GM23248 (cell line): ENCODE measurements at regions not wholly inside any gene's neighbourhood (a gene's known extent, or its start where the extent isn't known, plus 50 kb on each side); places are given as distances from the start of the nearest gene placed in this dataset.

Experiments
- DNase-seq: peaks from one replicate; pipeline ENCODE4 v3.0.0-alpha.2; 2015
- H2AFZ ChIP-seq: fragments of 200-600 bp; sonication (generic); 2 replicates; pipeline ENCODE4 v1.6.1; 2016; ENCODE audit warnings: antibody characterized with exemption
- H3F3A ChIP-seq: fragments of 200-600 bp; sonication (generic); 2 replicates; pipeline ENCODE4 v1.6.1; 2016; ENCODE audit warnings: mild to moderate bottlenecking, antibody characterized with exemption, mixed run types; ENCODE audit not compliant: insufficient read depth
- H3K27ac ChIP-seq: fragments of 200-600 bp; sonication (generic); 2 replicates; pipeline ENCODE4 v1.5.1; 2016; ENCODE audit warnings: mild to moderate bottlenecking
- H3K27me3 ChIP-seq: fragments of 200-600 bp; sonication (generic); replicated peaks from 2 replicates; pipeline ENCODE4 v1.6.1; 2016; ENCODE audit warnings: mild to moderate bottlenecking; ENCODE audit not compliant: insufficient read depth
- H3K36me3 ChIP-seq: fragments of 200-600 bp; sonication (generic); 2 replicates; pipeline ENCODE4 v1.6.1; 2016; ENCODE audit warnings: low read depth, mild to moderate bottlenecking
- H3K4me1 ChIP-seq: fragments of 200-600 bp; sonication (generic); 2 replicates; pipeline ENCODE4 v1.6.1; 2016; ENCODE audit warnings: mild to moderate bottlenecking; ENCODE audit not compliant: insufficient read depth
- H3K4me2 ChIP-seq: fragments of 200-600 bp; sonication (generic); one replicate; pipeline ENCODE4 v1.6.1; 2016; ENCODE audit warnings: mild to moderate bottlenecking; ENCODE audit not compliant: unreplicated experiment
- H3K4me3 ChIP-seq: fragments of 200-600 bp; sonication (generic); 2 replicates; pipeline ENCODE4 v1.5.1; 2016; ENCODE audit warnings: mild to moderate bottlenecking
- H3K79me2 ChIP-seq: fragments of 200-600 bp; sonication (generic); 2 replicates; pipeline ENCODE4 v1.6.1; 2016; ENCODE audit warnings: mild to moderate bottlenecking; ENCODE audit not compliant: insufficient read depth
- H3K9ac ChIP-seq: fragments of 200-600 bp; sonication (generic); 2 replicates; pipeline ENCODE4 v1.6.1; 2016; ENCODE audit warnings: mild to moderate bottlenecking
- H3K9me2 ChIP-seq: fragments of 200-600 bp; sonication (generic); 2 replicates; pipeline ENCODE4 v1.6.1; 2016; ENCODE audit warnings: mixed run types, mild to moderate bottlenecking, moderate library complexity; ENCODE audit not compliant: insufficient read depth
- H3K9me3 ChIP-seq: fragments of 200-600 bp; sonication (generic); one replicate; pipeline ENCODE4 v1.6.1; 2017; ENCODE audit warnings: low read depth
- H4K20me1 ChIP-seq: fragments of 200-600 bp; sonication (generic); 2 replicates; pipeline ENCODE4 v1.6.0; 2016; ENCODE audit not compliant: insufficient read depth
- EZH2 ChIP-seq: fragments of 200-600 bp; sonication (generic); IDR thresholded peaks from 2 replicates; pipeline ENCODE4 v1.6.1; 2018; ENCODE audit warnings: antibody characterized with exemption, mild to moderate bottlenecking; ENCODE audit not compliant: insufficient read depth, poor library complexity, severe bottlenecking
- EZH2phosphoT487 ChIP-seq: fragments of 200-600 bp; sonication (generic); IDR thresholded peaks from 2 replicates; pipeline ENCODE4 v1.6.1; 2018; ENCODE audit warnings: antibody characterized with exemption, moderate library complexity, mild to moderate bottlenecking, low read depth; ENCODE audit not compliant: insufficient read depth
- WGBS, 2 experiments: methylation state at CpG; one replicate each; pipeline ENCODE4 v1.1.6; 2015 to 2017; ENCODE audit warnings: low lambda C conversion rate in 2 of 2, low coverage in 1 of 2; ENCODE audit errors: missing lambda C conversion rate in 2 of 2; 5-methylcytosine and 5-hydroxymethylcytosine counted together
- in situ Hi-C: fragments of 300-500 bp; cut with MboI; formaldehyde crosslinking; loops from 2 replicates; pipeline ENCODE4 v1.15.0; 2020

- Histone ChIP-seq H3K9ac (no peak overlapping the region), H3K36me3 (no peaks in the 10 kb centered on the region), H3K9me2 (no peaks in the 10 kb centered on the region), H3K4me1 (peaks cover 8% of the 10 kb centered on the region), H3K4me3 (no peak overlapping the region), H3F3A (0 out of 2 replicates have a peak, but pooled peaks cover 4% of the 10 kb centered on the region), H3K27ac (no peak overlapping the region), H2AFZ (no peak overlapping the region; the same call in 1 of the 2 replicates), H3K27me3 (no peaks in the 10 kb centered on the region), H4K20me1 (no peaks in the 10 kb centered on the region), H3K4me2 (no peak overlapping the region), H3K79me2 (no peaks in the 10 kb centered on the region), H3K9me3 (no peaks in the 10 kb centered on the region)
- no peak for DNase-seq
- in situ Hi-C loops = no loop called here
- no peak for TF ChIP-seq EZH2
- no peak for TF ChIP-seq EZH2phosphoT487
- 81% methylated on average over 11 to 12 of the region's 12 CpGs for WGBS, 2 experiments
Observed at GRCh38 chr3:194879126-194879877, 193.6 kb downstream of the FAM43A start.

DNA sequence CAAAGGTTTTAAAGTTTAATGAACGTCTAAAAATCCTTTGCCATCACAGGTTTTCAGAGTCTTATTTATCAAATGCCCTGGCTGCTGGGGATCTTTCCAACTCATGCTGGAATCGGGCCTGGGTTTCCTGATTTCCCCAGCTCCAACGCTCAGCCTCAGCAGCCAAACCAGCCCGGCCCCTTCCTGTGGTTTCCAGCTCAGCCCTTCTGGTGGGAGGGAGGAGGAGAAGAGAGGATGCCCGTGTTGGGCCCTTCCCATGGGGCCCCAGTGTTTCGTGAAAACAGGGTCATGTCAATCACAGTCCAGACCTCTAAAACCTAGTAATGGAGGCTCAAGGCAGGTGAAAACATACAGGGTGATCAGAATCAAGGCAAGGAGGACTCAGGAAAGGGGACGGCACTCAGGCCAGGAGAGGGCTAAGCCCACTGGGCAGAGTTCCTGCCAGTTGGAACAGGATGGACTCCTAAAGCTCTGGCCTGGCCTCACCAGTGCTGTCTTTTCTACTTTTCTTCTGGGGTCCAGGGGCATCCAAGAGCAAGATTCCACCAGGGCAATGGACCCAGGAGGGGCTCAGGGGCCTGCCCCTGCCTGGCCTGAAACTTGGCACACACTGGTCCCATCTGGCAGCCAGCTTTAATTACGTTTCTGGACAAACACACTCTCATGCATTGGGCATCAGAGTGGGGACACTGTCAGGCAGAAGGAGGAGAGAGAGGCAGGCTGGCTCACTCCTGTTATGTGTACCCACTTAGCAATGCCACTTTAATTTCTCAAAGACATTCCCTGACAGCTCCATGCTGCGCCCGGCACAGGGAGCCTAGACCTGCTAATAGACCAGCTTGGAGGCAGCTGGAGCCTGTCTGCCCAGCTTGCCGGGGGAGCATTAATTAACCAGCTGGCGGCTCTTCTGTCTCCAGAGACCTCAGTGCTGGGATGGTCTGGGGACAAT lies 194.6 kb downstream of the FAM43A start:
- in situ Hi-C loops = no loop called here
- Histone ChIP-seq H3K4me1 (peaks cover 8% of the 10 kb centered on the region), H3K9me3 (no peaks in the 10 kb centered on the region), H3K27ac (no peak overlapping the region), H3K9ac (no peak overlapping the region), H3K4me2 (no peak overlapping the region), H3K79me2 (no peaks in the 10 kb centered on the region), H2AFZ (peak overlapping the region; percentile 54; the same call in 1 of the 2 replicates), H4K20me1 (no peaks in the 10 kb centered on the region), H3K27me3 (no peaks in the 10 kb centered on the region), H3K4me3 (no peak overlapping the region), H3K36me3 (no peaks in the 10 kb centered on the region), H3K9me2 (no peaks in the 10 kb centered on the region), H3F3A (0 out of 2 replicates have a peak, but pooled peaks cover 4% of the 10 kb centered on the region)
- peak; percentile 70 for DNase-seq
- no peak for TF ChIP-seq EZH2phosphoT487
- TF ChIP-seq EZH2 = no peak
- WGBS, 2 experiments = 14 to 15% methylated on average over 12 of the region's 12 CpGs

DNA sequence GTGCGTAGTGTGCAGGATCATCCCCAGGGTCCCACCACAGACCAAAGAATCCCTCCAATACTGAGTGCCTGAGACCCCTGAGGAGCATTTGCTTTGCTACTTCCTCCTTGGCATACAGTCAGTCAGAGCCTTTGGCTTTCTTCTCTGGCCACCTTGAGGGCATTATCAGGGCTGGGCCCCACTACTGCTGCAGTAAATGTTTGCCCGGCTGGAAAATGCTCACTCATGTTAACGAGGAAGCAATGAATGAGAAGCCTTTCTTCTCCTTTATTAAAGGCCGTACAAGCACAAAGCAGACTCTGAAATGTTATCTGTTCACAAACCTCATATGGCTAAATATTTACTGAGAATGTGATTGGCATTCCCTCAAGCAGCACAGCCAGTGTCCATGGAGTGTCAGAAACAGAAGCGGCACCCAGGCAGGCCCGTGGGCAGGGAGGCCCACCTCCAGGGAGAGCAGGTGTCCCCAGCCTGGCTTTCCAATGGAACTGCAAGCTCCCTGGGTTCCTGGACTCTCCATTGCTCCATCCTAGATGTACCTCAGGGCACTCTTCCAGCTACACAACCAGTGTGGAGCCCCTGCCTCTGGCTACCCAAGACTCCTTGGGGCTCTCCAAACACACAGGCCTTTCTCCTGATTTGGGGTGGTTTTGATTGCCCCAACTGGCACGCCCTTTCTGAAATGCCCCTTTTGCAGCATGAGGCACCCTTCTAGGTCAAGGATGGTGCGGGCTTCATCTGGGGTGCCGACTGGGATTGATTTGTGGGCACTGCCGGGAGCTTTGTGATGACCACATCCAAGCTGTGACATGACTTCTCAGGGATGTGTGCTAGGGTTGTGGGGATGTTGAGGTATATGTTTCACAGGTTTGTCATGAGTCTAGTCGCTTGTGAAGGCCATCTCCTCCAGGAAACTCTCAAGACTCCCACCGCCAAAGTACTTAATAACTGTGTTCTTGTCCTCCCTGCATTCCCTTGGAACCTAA lies 195.6 kb downstream of the FAM43A start:
- no peaks in the 10 kb centered on the region for H3K9me3 ChIP-seq
- H3K9me2 ChIP-seq = no peaks in the 10 kb centered on the region
- H3K27me3 ChIP-seq = no peaks in the 10 kb centered on the region
- no peak overlapping the region for H3K4me2 ChIP-seq
- no peak overlapping the region for H2AFZ ChIP-seq
- no peaks in the 10 kb centered on the region for H3K79me2 ChIP-seq
- H3K9ac ChIP-seq = no peak overlapping the region
- H3F3A ChIP-seq = 0 out of 2 replicates have a peak, but pooled peaks cover 4% of the 10 kb centered on the region
- TF ChIP-seq EZH2phosphoT487 (no peak), EZH2 (no peak)
- H3K4me1 ChIP-seq = peaks cover 8% of the 10 kb centered on the region
- H3K36me3 ChIP-seq = no peaks in the 10 kb centered on the region
- no peak overlapping the region for H3K27ac ChIP-seq
- in situ Hi-C loops = no loop called here
- no peaks in the 10 kb centered on the region for H4K20me1 ChIP-seq
- WGBS, 2 experiments = 63 to 73% methylated on average over 10 to 12 of the region's 12 CpGs
- DNase-seq = no peak
- no peak overlapping the region for H3K4me3 ChIP-seq
